ENCODE measurements at regions not wholly inside any gene's neighbourhood (a gene's known extent, or its start where the extent isn't known, plus 50 kb on each side); places are given as distances from the start of the nearest gene placed in this dataset.

GRCh38 chr16:31819386-31819785 is 54.2 kb upstream of the ZNF267 start:
- no peak overlapping the region for H3K4me3 ChIP-seq (ENCODE audit: low read length)
- H2AFZ ChIP-seq (ENCODE audit: low read depth, low read length): no peak overlapping the region
- H3K9me3 ChIP-seq (ENCODE audit: low read length): no peaks in the 10 kb centered on the region
- H3K36me3 ChIP-seq (ENCODE audit: insufficient read depth, low read length): no peaks in the 10 kb centered on the region
- no peaks in the 10 kb centered on the region for H3K4me1 ChIP-seq (ENCODE audit: insufficient read depth, low read length)
- H3K27me3 ChIP-seq (ENCODE audit: insufficient read depth, low read length): no peaks in the 10 kb centered on the region

GRCh38 chr16:31819948-31820347 is 53.7 kb upstream of the ZNF267 start:
- H3K4me1 ChIP-seq (ENCODE audit: insufficient read depth, low read length): no peaks in the 10 kb centered on the region
- H3K36me3 ChIP-seq (ENCODE audit: insufficient read depth, low read length): no peaks in the 10 kb centered on the region
- no peaks in the 10 kb centered on the region for H3K27me3 ChIP-seq (ENCODE audit: insufficient read depth, low read length)
- no peak overlapping the region for H3K4me3 ChIP-seq (ENCODE audit: low read length)
- no peaks in the 10 kb centered on the region for H3K9me3 ChIP-seq (ENCODE audit: low read length)
- H2AFZ ChIP-seq (ENCODE audit: low read depth, low read length): no peak overlapping the region

Measured in neuron (in vitro differentiated cells).